ENCODE measurements at regions not wholly inside any gene's neighbourhood (a gene's known extent, or its start where the extent isn't known, plus 50 kb on each side); places are given as distances from the start of the nearest gene placed in this dataset.

DNA sequence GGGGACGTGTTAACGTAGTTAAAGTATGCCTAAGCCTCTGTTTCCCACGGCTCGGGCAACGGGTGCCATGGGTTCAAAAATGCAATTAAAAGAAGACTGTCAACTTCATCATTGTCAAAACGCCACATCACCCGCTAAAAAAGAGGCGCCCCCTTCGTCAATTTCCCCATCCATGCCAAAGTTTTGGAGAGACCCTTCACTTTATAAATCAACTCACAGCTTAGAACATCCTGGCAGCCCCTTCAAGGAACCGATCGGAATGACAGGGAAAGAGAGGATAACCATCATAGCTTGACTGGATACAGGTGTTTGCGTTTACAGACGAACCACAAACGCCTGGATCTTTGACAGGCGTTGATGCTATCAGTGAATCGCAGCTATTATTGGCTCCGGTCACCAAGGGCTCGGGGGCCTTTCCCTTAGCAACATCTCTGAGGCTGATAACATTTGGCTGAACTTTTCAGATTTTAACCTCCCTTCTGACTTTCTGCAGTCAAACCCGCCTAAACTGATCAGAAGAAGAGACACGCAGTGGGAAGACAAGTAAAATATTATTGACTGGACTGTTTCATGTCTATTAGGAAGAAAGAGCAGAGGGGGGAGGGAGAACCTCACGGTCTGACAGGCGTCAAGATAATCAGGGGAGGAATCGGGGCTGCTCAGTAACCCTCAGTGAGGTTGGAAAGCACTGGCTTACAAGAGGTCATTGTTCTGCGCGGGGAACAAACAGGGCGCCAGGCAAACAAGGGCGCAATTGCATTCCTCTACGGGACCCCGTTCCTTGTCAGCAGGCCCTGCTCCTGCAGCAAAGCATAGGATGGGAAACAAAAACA lies 322.5 kb upstream of the ZNF507 start:
- POLR2A ChIA-PET: no interaction called here

DNA sequence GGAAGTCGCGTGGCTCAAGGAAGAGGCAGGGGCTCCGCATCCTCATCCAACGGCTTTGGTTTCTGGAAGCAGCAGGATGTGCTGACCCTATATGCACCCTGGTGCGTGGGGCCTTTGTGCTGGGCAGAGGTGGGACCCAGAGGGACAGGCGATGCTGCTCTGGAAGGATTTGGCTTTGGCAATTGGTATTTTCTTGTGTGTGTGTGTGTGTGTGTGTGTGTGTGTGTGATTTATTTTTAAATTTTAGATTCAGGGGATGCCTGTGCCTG lies 321.9 kb upstream of the ZNF507 start:
- TF ChIP-seq, protein P1, sequence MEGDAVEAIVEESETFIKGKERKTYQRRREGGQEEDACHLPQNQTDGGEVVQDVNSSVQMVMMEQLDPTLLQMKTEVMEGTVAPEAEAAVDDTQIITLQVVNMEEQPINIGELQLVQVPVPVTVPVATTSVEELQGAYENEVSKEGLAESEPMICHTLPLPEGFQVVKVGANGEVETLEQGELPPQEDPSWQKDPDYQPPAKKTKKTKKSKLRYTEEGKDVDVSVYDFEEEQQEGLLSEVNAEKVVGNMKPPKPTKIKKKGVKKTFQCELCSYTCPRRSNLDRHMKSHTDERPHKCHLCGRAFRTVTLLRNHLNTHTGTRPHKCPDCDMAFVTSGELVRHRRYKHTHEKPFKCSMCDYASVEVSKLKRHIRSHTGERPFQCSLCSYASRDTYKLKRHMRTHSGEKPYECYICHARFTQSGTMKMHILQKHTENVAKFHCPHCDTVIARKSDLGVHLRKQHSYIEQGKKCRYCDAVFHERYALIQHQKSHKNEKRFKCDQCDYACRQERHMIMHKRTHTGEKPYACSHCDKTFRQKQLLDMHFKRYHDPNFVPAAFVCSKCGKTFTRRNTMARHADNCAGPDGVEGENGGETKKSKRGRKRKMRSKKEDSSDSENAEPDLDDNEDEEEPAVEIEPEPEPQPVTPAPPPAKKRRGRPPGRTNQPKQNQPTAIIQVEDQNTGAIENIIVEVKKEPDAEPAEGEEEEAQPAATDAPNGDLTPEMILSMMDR (IDR thresholded peaks at IDR 0.05; ENCODE audit: insufficient read depth, low read length, missing control alignments): no peak
- H3K4me3 ChIP-seq (ENCODE audit: low read depth, low read length): no peak overlapping the region
- DNase-seq (ENCODE audit: low read depth, low spot score): no peak
- POLR2A ChIA-PET: no interaction called here
- CTCF ChIA-PET: no interaction called here

More for the DNA sequence above, 322.5 kb upstream of the ZNF507 start:
- CTCF ChIA-PET: no interaction called here
- no peak for DNase-seq (ENCODE audit: low read depth, low spot score)
- TF ChIP-seq, protein P1 (IDR thresholded peaks at IDR 0.05; ENCODE audit: insufficient read depth, low read length, missing control alignments): no peak
- H3K4me3 ChIP-seq (ENCODE audit: low read depth, low read length): no peak overlapping the region

DNA sequence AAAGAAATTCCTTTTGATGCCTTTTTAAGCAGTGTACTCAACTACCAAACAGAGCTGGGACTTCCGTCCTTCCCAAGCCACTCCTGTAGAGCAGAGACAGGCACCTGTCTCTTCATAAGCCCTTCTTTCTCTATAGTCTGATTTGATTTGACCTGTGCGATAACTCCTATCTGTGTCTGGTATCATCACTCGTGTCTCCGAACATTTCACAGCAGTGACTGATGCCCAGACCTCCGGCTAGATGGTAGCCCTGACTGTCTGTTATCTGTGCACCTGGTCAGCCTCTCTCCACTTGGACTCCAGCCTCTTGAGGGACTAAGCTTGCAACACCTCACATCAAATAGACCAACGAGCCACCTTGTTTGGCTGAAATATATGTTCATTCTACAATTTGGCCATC lies 316.2 kb upstream of the ZNF507 start:
- TF ChIP-seq, protein P1 (IDR thresholded peaks at IDR 0.05; ENCODE audit: insufficient read depth, low read length, missing control alignments): no peak
- POLR2A ChIA-PET: no interaction called here
- CTCF ChIA-PET: no interaction called here
- no peak overlapping the region for H3K4me3 ChIP-seq (ENCODE audit: low read depth, low read length)
- DNase-seq (ENCODE audit: low read depth, low spot score): no peak

DNA sequence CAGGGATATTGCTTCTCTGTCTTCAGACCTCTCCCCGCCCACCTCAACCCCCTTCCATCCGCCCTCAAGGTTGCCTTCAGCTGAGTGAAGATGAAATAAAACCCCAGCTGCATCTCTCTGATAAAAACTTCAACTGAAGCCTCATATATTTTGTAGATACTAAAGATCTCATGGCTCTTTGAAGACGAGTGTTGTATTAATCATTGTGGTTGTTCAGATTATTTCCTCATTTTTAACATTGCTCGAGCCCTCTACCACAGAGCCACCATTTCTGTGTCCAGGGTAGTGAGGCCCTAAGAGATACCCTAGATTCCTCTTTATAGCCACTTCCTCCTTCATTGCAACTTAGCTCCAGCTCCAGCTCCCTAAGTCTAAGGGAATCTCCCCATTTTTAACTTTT lies 312.8 kb upstream of the ZNF507 start:
- H3K4me3 ChIP-seq (ENCODE audit: low read depth, low read length): no peak overlapping the region
- no peak for DNase-seq (ENCODE audit: low read depth, low spot score)
- ChIA-PET CTCF (no interaction called here), POLR2A (no interaction called here)
- TF ChIP-seq, protein P1 (IDR thresholded peaks at IDR 0.05; ENCODE audit: insufficient read depth, low read length, missing control alignments): no peak

DNA sequence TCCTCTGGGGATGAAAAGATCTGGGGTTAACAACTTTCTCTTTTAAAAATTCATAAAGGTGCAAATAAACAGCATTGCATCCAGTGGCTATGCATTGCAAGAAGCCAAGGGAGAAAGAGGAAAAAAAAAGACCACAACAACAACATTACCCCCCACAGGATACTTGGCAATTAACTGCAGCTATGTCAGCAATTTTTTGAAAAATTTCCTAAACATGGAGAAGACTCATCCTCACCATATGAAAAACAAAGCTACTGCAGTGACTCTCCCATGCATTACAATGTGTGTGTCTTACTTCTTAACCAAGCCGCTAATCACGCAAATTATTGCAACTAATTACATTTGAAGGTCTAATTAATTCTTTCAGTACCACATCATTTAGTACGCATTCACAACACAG lies 309.8 kb upstream of the ZNF507 start:
- ChIA-PET CTCF (no interaction called here), POLR2A (no interaction called here)
- H3K4me3 ChIP-seq (ENCODE audit: low read depth, low read length): no peak overlapping the region
- DNase-seq (ENCODE audit: low read depth, low spot score): no peak
- TF ChIP-seq, protein P1 (IDR thresholded peaks at IDR 0.05; ENCODE audit: insufficient read depth, low read length, missing control alignments): no peak

DNA sequence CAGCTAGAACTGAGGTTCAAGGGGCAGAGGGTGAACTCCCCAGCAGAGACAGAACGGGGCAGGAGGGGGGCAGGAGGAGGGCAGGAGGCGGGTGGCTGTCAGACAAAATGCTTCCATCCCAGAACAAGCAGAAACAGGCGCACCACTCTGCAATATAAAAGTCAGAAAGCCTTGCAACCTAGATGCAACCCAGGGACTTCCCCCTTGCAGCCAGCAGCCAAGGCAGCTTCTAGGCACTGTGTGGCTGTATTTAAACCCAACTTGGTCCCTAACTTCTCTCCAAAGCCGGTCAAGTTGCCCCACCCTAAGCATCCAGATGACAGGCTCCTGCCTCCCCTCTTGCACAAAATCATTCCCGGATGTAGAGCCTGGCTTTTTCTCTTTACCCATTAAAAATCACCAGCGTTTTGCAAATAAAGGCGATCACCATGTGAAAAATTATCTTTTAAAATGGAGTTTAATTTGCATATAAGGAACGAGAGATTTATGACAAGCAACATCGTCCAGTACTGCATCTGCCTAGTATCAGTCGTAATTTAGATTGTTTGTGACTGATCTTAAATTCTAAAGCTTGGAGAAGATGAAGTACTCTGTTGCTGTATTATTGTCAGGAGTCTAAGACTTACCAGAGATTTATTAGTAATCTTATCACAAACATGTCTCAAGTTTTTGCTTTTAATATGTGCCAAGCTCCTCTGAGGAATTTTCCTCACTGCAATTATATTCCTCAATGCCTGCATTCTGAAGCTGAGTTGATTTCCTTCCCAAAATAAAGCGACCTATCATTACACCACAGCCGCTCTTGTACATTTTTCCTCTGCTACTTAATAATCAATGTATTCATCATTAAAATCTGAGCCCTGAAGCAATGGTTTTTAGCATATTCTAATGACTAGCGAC lies 307.1 kb upstream of the ZNF507 start:
- TF ChIP-seq, protein P1 (IDR thresholded peaks at IDR 0.05; ENCODE audit: insufficient read depth, low read length, missing control alignments): no peak
- no peak for DNase-seq (ENCODE audit: low read depth, low spot score)
- CTCF ChIA-PET: no interaction called here
- no peak overlapping the region for H3K4me3 ChIP-seq (ENCODE audit: low read depth, low read length)
- POLR2A ChIA-PET: no interaction called here

Measured in AG04449 (cell line).